CD4-positive, alpha-beta T cell treated with Interleukin-15 for 1 hour (primary cell): ENCODE measurements at regions not wholly inside any gene's neighbourhood (a gene's known extent, or its start where the extent isn't known, plus 50 kb on each side); places are given as distances from the start of the nearest gene placed in this dataset.

ENCODE experiments used
- DNase-seq: peaks from one replicate; pipeline ENCODE4 v3.0.0-alpha.2; 2020

DNA sequence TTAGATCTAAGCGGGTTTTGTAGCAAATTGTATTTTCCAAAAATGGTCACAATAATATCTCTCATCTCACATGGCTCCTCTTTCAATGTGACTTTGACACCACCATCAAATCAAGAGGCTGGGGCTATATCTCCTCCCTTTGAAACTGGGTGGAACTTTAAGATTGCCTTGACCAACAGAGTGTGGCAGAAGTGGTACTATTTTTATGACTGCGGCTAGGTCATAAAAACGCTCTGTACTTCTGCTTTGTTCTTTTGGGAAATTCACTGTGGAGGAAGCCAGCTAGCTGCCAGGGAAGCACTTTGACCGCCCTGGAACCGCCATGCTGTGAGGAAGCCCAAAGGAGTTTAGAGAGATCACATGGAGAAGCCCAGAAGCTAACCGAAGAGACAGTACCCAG, 50.7 kb upstream of the ACOT11 start:
- DNase-seq = no peak

DNA sequence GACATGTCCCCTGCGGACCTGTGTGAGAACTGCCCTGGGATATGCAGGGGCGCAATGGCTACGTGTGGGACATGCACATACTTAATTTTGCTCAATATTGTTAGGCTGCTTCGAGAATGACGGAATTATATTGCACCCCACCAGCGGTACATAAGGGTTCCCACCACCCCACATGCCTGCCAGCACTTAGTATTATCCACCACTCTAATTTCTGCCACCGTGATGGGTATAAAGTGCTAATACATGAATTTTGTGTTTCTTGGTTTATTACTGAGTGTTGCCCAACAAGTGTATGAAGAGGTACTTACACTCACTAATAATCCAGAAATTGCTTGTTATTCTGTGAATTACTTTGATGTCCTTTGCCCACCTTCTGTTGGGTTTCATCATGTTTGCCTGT, 52.1 kb upstream of the ACOT11 start:
- no peak for DNase-seq

DNA sequence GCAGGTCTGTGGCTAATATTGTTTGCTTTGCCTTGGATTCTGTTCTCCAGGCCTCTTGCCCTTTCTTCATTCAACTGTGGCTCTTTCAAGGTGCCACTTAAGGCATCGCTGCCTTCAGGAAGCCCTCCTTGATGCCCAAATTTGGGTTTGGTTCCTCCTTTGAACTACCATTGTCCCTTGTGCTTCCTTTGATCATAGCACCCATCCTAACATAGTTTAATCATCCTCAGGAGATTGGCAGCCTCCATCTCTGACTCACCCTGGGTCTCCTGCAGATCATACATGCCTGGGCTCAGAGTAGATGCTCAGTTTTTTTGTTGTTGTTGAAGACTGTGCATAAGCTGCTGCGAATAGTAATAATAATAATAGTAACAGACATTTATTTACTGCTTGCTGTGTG, 54.4 kb upstream of the ACOT11 start:
- DNase-seq = no peak

DNA sequence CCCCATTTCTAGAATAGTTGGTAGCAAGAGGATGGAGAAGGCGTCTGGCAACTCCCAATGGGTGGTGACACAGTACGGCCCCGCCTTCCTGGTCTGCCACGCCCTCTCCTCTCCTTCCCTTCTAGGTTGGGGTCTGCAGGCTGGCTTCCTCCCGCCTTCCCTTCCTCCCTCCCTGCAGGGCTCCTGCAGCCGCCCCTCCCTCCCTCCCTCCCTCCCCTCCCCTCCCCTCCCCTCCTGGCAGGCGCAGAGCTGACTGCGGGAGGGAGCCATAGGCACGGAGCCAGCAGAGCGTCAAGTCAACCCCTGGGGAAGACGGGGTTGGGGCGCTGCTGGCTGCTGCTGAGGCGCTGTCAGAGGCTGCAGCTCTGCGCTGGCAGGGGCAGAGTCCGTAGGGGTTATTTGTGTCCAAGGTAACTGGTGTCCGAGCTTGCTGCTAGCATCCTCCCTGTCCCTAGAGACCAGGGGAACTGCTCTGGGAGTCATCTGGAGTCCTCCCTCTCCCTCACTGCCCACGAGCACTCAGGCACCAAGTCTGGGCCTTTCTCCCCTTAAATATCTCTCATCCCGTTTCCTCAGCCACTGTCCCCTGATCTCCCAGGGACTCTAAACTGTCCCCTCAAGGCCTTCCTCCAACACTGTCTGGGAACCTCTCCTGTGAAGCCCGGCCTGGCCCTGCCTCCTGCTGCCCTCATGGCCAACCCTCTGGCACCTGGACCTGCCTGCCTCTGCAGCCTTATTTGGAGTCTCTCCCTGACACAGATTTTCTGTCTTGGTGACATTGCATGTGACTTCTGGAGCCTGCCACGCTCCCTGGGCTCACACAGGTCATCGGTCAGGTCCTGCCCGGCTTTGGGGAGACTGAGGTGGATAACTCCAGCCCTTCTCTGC, 57.4 kb upstream of the ACOT11 start:
- no peak for DNase-seq

DNA sequence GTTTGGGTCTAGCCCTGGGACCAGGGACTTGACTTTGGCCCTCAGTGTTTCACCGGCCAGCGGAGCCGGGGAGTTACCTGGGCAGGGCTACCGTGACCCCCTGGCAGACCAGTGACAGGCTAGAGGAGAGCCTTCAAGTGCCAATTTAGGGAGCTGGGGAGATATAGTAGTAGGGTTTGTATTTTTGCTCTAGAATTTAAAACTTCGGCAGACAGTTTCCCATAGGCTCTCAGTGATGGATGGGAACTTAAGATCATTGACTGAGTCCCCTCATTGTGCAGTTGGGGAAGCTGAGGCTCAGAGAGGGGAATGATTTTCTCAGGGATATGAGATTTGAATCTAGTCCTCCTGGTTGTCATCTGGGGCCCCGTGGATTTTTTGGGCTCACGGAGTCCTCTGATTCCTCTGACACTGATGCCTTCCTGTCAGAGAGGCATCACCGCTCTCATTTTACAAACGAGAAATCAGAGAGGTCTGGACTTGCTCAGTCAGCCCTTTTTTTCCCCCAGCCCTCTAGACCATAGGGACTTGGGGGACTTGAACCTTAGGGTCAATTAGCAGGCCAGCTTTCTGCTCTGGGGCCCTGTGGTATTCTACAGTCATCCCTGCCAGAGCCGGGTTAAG, 58.3 kb upstream of the ACOT11 start:
- no peak for DNase-seq

DNA sequence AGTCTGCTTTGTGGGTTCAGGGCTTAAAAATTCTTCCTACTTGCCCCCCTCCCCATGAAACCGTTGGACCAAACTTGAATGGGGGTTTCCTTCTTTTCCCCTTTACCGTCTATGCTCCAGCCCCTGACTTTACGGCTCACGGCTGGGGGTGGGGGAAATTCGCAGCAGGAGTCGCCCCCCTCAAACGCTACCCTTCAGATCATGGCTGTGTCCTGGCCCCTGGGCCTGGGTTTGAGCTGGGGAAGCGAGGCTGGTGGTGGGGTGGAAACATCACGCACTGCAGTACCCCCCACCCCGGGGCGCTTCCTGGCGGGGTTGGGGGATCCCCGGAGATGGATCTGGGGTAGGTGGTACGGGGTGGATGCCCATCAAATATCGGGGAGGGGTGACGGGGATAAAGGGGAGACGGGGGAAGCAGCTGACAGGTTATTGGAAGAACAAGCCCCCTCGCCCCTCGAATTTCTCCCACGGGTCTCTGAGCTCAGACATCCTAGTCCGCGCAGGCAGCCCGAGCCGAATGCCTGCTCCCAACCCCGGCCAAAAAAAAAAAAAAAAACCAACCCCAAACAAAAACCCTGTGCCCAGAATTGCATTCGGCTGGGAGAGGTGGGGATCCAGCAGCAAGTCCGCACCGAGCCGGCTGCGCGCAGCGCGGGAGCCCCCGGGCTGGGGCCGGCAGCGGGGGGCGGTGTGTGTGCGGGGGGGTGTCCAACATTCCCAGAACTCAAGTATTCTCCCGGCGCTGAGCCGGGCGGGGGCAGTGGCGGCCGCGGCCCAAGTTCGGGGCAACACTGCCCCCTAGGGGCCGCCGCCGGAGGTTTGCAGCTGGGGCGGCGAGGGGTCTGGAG, 59.0 kb upstream of the ACOT11 start:
- peak; percentile 50 for DNase-seq

DNA sequence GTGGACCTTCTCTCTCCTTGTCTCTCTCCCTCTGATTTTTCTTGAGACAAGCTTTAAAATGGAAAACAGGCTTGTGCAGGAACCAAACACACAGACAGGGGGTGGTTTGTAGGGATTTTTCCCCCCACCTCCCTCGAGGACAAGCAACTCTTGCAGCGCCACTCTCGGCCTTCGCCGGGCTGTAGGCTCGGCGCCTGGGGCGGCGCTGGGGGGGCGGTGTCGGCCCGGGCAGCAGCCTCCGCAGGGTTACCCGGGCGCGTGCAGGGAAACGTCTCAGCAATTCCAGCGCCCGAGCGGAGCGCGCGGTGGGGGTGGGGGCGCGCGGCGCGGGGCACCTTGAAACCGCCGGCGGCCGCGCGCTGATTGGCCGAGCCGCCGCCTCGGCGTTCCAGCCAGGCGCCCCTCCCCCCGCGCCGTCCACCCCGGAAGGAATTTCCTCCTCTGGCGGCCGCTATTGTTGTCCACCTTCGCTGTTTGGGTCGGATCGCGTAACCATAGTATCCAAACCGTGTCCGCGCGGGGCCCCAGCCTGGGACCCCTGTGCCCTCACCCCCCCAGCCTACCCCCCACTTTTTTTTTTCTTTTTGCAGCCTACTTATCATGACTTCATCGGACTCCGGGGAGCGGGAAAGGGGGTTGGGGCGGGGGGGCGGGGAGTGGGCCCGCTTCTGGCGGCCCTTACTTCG, 59.8 kb upstream of the ACOT11 start:
- DNase-seq = peak; percentile 81

DNA sequence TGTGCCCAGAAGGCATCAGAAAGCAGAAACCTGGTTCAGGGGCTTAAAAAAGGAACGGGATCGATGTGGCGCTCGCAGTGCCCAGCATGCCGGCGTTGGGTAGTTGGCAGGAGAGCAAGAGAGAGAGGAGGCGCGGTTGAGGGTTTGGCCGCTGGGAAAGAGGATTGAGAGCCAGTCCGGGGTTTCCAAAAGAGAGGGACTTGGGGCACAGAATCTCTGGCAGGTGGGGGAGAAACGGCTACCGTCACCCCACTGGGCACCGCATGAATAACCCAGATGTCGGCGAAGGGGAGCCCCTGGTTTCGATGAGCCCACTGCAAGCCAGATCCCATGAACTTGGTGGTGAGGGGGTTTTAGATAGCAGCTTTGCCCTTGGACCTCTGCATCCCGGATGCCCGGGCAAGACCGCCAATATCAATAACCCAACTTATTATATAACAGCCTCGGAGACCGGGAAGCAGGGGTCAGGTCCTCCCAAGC, 60.4 kb upstream of the ACOT11 start:
- DNase-seq = no peak

DNA sequence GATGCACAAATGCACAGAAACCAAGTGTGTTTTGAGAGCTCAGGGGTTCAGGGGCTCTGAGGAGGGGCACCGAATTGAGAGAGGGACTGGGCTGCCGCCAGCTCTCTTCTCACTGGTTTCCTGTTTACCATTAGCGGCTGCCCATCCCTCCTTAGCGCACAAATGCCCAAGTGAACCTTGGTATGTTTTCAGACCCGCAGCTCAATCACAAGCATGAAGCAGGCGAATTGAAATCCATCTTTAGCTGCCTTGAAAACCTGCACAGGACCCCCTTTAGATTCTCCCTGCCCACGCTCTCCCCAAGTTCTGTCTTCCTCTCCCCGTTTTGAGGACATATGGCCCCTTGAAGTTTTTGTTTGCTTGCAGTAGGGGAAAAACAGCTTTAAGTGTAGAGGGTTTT, 61.1 kb upstream of the ACOT11 start:
- DNase-seq = no peak

DNA sequence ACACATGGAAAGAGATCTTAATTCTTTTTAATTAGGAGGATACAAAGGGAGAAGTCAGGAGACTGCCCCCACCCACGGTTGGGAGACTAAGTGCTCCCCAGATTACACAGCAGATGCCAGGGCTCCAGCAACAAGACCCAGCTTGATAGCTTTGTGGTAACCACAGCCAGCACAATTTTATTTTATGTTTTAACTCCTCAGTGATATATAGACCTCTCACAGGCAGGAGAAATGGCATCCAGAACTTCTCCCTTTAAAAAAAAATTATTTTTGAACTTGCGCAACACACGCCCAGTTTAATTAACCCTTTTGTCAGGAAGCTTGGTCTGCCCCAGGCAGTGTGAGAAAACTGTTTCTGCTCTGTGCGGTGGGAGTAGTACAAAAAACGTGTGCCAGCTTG, 62.6 kb upstream of the ACOT11 start:
- no peak for DNase-seq

DNA sequence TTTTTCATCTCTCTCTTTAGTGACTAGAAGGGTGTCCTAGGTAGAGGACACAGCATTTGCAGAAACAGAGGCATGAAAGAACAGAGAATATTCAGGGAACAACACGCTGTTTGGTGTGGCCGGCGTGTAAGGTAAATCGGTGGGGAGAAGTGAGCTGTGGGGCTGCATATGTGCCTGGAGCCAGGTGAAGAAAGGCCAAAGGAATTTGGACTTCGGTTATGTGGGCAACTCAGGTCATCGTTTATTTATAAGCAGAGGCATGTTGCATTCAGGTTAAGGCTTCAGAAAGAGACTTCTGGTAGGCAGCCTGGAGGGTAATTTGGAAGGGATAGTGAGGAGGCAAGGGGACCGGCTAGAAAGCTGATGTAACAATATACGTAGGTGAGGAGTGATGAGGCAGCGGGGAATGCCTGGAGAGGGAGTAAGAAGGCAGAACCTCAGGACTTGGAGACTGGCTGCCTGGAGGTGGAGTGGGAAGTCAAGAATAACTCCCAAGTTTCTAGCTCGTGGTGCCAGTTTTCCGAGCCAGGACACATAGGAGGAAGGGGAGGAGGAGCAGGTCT, 64.1 kb upstream of the ACOT11 start:
- DNase-seq = no peak

DNA sequence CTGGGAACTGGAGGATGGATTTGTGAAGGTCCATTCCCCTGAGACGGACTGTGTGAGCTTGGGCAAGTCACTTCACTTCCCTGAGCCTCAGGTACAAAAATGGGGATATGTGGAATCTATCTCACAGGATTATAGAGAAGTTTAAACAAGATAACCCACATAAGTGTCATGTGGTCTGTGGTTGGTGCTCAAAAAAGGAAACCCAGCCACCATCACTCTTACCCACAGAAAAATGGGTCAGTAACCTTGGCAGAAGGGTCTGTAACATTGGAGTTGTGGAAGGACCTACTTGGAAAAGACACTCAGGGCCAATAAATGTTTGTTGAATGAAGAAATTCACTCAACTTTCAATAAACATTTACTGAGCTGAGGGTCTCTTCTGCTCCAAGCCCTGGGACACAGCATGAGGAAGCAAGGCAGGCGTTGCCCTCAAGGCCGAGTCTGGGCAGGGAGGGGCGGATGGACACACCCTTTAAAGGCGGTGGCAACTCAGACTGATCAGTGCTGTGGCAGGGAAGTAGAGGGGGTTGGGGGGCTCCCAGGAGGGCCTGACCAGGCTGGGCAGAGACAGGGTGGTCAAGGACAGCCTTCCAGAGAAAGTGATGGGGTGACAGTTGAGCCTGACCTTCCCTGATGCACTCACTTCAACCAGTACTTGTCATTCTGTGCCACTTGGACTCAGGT, 66.7 kb upstream of the ACOT11 start:
- no peak for DNase-seq

DNA sequence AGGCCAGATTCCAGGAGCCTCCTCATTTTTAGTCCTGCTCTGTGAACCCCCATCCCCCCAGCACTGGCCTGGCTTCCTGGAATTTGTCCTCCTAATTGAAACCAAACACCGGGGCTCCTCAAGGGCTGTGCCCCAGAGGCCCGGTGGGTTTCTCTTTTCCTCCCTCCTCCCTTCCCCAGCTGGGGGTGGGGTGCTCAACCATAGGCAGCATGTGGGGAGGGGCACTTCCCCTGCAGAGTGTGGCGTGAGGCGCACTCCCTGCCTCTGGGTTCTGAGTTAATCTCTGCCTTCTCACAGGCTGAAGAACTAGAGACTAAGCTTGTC, 67.5 kb upstream of the ACOT11 start:
- DNase-seq = peak; percentile 28

DNA sequence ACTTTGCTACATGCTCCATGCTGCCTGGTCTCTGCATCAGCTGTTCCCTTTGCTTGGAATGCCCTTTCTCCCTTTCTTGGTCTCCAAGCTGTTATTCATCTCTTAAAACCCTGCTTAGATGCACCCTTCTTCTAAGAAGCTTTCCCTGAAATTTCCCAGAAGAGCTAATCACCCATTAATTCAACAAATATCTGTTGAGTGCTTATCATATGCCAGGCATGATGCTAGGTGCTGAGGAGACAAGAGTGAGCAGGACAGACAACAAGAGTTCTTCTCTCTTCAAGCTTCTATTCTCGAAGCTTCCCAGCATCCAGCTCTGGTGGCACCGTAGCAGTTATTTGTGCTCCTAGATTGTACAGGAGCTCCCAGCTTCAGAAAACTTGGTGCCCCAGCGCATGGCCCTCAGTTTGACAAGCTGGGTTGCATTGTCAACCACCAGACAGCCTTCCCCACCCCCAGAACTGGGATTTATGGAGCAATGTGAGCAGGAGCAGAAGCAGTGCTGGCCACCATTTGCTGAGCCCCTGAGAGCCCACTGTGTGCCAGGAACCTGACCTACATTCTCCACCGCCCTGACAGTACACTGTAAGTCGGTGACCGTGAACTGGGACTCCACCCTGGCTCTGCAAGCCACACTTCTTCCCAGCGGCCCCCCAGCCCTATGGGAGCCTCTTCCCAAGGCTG, 68.0 kb upstream of the ACOT11 start:
- DNase-seq = no peak

DNA sequence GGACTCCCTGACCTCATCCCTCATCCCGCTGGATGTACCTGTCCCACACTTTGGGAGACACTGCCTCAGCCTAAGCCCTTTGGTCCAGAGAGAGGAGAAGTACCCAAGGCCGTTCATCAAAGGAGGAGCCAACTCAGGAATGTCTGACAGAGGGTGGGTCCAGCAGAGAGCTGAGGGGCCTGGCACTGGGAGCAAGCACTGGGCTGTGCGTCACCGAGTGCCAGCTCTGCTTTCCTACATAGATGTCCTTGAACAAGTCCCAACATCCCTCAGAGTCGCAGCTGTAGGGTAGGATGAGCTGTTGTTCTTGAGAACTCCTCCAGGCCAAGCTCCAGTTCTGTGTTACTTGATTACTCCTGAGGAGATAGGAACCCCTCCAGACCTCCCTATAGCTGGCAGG, 68.8 kb upstream of the ACOT11 start:
- DNase-seq = no peak

DNA sequence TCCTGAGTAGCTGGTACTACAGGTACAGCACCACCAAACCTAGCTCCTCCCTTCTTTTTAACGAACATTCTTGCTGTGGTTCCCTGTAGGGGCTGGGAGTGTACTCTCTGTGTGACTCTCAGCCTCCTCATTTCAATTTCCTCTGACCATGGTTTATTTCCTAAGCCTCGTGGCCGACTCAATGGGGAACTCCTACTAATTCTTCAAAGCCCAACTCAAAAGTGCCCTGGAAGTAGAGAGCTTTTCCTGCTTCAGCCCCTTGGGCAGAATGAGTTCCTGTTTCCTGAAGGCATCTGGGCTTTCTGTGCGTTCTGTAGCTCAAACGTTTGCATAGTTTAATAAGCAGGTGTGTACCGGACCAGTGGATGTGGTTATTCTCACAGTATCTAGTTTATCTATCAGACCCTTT, 70.9 kb upstream of the ACOT11 start:
- DNase-seq = no peak

DNA sequence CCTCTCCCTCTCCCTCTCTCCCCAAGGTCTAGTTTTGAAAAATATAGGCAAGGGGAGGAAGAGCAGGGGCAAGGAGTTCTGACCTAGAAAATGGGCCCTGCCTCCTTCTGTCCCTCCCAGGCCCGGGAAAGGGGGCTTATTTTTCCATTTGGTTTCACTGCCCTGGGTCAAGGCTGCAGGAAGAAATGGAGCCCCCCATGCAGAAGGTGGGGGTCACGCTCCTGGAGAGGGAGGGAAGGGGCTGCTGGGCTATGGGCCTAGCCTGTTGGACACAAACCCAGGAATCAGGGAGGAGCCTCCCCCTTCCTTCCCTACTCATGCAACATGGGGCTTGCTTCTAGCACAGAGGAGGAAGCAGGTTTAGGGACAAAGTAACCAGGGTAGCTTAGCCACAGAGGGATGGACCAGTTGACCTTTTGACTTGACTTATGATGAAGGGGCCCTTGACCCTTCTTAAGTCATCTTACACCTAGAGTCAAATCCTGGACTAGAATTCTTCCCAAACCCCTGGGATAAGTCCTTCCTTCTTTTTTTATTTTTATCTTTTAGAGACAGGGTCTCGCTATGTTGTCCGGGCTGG, 70.4 kb upstream of the SSBP3 start:
- DNase-seq = no peak

DNA sequence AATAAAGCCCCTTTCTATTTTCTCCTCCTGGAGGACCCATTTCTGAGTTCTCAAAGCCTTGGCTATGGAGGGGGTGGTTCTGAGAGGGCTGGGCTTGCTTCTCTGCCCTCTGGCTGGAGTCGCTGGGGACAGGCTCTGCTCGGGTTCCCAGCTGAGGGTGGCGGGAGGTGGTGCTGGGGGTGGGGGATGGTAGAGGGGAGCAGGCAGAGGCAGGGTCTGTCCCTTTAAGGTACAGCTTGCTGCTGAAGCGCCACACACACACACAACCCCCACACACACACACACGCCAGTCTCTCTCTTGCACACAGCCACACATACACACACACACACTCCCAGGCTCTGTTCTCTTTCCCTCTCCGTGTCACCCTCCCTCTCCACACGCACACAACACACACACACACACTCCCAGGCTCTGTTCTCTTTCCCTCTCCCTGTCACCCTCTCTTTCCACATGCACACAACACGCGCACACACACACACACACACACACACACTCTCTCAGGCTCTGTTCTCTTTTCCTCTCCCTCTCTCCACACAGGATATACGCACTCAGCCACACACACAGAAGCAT, 69.8 kb upstream of the SSBP3 start:
- DNase-seq = no peak

DNA sequence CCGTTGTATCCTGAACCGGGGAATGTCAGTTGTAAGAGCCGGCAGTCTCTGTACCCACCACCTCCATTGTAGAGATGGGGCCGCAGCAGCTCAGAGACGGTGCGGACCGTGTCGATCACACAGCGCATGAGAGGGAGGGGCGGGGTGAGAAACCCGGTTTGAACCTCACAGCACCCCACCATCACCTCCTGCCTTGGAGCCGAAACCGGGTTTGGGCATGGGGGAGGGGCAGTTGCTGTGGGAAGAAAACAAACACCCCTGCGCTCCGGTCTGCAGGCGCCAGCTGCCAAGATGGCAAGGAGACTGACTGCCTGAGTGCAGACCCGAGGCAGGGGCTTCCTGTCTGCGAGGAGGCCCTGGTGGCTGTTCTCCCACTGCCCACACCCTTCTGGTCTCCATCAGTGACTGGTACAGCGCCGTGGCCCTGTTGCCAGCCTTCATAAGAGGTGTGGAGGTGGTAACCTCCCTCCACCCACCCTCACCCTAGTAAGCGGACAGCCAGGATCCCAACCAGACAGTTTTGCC, 69.2 kb upstream of the SSBP3 start:
- DNase-seq = peak; percentile 82
